HG03442 (cell line): ENCODE measurements at regions not wholly inside any gene's neighbourhood (a gene's known extent, or its start where the extent isn't known, plus 50 kb on each side); places are given as distances from the start of the nearest gene placed in this dataset.

Source experiments
- ATAC-seq: cut with Tn5 transposase; IDR thresholded peaks from one replicate; pipeline ENCODE4 v1.9.1; 2021; ENCODE audit warnings: mild to moderate bottlenecking, moderate library complexity; ENCODE audit not compliant: unreplicated experiment

DNA sequence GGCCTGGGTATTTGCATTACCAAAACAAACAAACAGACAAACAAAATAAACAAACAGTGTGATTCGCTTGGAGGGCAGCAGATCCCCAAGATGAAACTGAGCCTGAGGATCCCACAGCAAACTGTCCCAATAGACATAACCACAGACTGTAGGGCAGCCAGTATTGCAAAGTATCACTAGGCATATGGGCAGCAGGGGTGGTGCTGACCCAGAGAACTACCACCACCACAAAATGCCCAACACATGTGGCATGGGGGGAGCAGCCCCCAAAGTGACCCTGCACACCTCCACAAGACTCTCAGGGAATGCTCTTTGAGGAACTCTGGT is 330.1 kb downstream of the CYRIA start:
- ATAC-seq = no peak

GRCh38 chr2:16334886-16335603 is 330.6 kb downstream of the CYRIA start:
- ATAC-seq = no peak

GRCh38 chr2:16334366-16334765 is 331.3 kb downstream of the CYRIA start:
- no peak for ATAC-seq

DNA sequence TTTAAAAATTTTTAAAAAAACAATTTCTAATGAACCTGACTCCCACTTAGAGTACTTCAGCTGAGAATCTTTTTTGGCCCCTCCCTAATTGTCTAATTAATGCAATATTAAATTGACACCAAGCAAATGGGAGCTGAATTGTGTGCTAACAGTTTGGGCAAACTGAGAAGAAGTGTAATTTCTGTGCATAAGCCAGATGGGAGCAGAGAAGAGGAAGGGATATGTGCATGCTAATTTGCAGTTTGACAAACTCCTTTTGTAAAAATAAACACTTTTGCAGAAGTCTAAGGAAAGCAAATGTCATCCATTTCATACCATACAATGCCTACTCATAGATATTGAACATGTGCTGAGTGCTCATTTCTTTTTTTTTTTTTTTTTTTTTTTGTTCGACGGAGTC is 332.0 kb downstream of the CYRIA start:
- ATAC-seq = no peak

- no peak for ATAC-seq
These were observed 332.7 kb downstream of the CYRIA start for GRCh38 chr2:16332681-16333557.

- ATAC-seq = no peak
These were observed 333.9 kb downstream of the CYRIA start for GRCh38 chr2:16331772-16332171.

- no peak for ATAC-seq
These were observed 334.7 kb downstream of the CYRIA start for GRCh38 chr2:16330982-16331381.

- ATAC-seq = no peak
These were observed 335.1 kb downstream of the CYRIA start for GRCh38 chr2:16330571-16330970.

DNA sequence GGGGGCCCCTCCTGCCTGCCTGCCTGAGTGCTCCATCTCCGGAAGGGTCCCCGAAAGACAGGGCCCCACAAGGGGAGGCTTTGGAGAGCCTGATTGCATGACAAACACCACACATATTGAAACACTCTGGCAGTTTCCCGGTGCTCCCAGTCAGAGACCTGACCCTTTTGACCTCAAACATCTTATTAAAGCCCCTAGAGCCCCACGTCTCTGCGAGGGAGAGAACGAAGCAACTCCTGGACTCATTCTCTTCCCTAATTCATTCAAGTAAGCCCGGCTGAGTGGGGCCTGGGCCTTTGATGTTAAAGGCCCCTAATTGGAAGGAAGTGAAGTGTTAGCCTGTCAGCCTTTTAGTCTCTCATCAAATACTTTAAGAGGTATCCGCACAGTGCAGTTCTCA is 335.6 kb downstream of the CYRIA start:
- ATAC-seq = no peak

GRCh38 chr2:16329421-16329820 is 336.2 kb downstream of the CYRIA start:
- ATAC-seq = no peak

DNA sequence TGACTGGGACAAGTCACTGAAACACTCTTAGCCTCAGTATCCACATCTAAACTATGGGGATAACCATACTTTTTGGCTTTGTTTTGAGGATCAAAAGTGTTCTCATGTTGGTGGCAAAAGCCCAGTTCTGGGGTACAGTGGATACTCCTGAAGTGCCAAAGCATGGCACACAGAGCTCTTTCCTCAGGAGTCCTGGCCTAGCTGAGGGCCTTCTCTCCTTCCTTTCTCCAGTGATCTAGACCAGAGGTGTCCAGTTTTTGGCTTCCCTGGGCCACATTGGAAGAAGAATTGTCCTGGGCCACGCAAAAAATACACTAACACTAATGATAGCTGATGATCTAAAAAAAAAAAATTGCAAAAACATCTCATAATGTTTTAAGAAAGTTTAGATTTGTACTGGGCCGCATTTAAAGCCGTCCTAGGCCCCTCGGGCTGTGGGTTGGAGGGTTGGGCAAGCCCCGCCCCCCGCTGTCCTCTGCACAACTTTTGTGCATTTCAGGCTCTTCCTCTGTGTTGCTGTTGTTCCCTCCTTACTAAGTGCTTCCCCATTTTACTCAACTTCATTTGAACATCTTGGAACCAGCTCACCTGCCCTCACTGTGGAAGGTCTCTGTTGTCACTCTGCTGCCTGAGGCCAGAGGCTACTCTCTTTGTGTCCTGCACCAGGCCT is 337.0 kb downstream of the CYRIA start:
- no peak for ATAC-seq

- ATAC-seq = no peak
These were observed 338.3 kb downstream of the CYRIA start for GRCh38 chr2:16327326-16327725.

DNA sequence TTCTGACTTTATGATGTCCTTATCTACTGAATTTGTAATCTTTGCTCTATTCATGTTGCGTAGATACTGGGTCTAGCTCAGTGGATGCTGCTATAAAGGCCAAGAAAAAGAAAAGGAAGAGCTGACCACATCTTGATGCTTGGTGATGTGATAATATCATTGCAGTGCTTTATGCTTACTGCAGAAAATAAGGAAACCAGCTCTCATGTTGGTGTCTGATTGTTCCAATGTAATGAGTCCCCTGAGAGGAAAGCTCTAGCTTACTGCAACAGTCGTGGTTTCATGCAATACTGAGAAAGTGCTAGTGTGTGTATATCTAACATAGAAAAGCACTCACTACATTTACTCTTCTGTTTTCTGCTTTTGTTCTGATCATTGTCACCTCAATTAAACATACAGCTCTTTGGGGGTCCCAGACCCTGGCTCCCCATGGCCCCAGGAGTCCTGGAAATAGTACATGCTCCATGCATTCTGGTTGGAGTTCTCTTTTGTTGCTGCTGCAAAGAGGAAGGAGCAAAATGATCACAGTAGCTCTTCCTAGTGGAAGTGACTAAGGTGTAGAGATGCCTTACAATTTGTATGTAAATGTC is 338.8 kb downstream of the CYRIA start:
- no peak for ATAC-seq

- no peak for ATAC-seq
These were observed 339.6 kb downstream of the CYRIA start for GRCh38 chr2:16325976-16326510.

GRCh38 chr2:16325016-16325975 is 340.3 kb downstream of the CYRIA start:
- ATAC-seq = no peak

GRCh38 chr2:16324544-16324937 is 341.1 kb downstream of the CYRIA start:
- ATAC-seq = no peak

GRCh38 chr2:16323551-16324543 is 341.8 kb downstream of the CYRIA start:
- ATAC-seq = no peak

DNA sequence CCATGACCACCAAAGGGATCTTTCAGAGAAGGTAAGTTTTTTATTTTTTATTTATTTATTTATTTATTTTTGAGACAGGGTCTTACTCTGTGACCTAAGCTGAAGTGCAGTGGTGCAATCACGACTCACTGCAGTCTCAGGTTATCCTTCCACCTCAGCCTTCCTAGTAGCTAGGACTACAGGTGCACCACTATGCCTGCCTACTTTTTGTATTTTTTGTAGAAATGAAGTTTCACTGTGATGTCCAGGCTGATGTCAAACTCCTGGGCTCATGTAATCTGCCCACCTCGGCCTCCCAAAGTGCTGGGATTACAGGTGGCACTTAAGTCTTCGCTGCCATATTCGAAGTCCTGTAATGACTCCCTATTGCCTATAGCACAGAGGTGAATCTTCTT is 342.5 kb downstream of the CYRIA start:
- no peak for ATAC-seq
